Left lung (tissue), 4 donors: ENCODE measurements at regions not wholly inside any gene's neighbourhood (a gene's known extent, or its start where the extent isn't known, plus 50 kb on each side); places are given as distances from the start of the nearest gene placed in this dataset.
A peak's percentile ranks its signal among the peaks of the same experiment; 100 is the strongest.

Source experiments
- ATAC-seq: fragments of 200-7000 bp; cut with Tn5 transposase; one replicate; pipeline ENCODE4 v1.9.1; 2020; ENCODE audit warnings: moderate library complexity
- DNase-seq, 4 donors: peaks; one replicate each; pipeline ENCODE4 v3.0.0-alpha.2; 2013 to 2020
- H3K27ac ChIP-seq, 2 donors: fragments of 200-600 bp; sonication (generic) in 1 of 2; one replicate each; pipeline versions ENCODE4 v1.5.0 to v1.8.0; 2020 to 2021
- H3K27me3 ChIP-seq, 2 donors: fragments of 200-600 bp; sonication (generic) in 1 of 2; one replicate each; pipeline versions ENCODE4 v1.5.0 to v1.8.0; 2020 to 2021
- H3K36me3 ChIP-seq, 2 donors: fragments of 200-600 bp; sonication (generic) in 1 of 2; one replicate each; pipeline versions ENCODE4 v1.5.0 to v1.8.0; 2020 to 2021
- H3K4me1 ChIP-seq, 2 donors: fragments of 200-600 bp; one replicate each; pipeline ENCODE4 v1.8.0; 2021
- H3K4me3 ChIP-seq, 2 donors: fragments of 200-600 bp; sonication (generic) in 1 of 2; one replicate each; pipeline versions ENCODE4 v1.5.0 to v1.8.0; 2020 to 2021; ENCODE audit warnings: mild to moderate bottlenecking in 1 of 2
- H3K9me3 ChIP-seq, 2 donors: fragments of 200-600 bp; sonication (generic) in 1 of 2; one replicate each; pipeline versions ENCODE4 v1.5.0 to v1.8.0; 2020 to 2021
- intact Hi-C, 2 donors: fragments of 100-400 bp; cut with DNase I; formaldehyde crosslinking; loops; one replicate each; pipeline versions ENCODE4 v1.11.2 to v1.14.2; 2022
- TF ChIP-seq, protein P1 (sequence below), 2 donors: fragments of 200-600 bp; sonication (generic) in 1 of 2; IDR thresholded peaks; one replicate each; pipeline versions ENCODE4 v1.5.0 to v1.8.0; 2021; ENCODE audit warnings: antibody characterized with exemption in 2 of 2
- donor health status: DM: no; HTN: yes; CAD: no.
- donor health status: DM: no; HTN: no; CAD: no.

DNA sequence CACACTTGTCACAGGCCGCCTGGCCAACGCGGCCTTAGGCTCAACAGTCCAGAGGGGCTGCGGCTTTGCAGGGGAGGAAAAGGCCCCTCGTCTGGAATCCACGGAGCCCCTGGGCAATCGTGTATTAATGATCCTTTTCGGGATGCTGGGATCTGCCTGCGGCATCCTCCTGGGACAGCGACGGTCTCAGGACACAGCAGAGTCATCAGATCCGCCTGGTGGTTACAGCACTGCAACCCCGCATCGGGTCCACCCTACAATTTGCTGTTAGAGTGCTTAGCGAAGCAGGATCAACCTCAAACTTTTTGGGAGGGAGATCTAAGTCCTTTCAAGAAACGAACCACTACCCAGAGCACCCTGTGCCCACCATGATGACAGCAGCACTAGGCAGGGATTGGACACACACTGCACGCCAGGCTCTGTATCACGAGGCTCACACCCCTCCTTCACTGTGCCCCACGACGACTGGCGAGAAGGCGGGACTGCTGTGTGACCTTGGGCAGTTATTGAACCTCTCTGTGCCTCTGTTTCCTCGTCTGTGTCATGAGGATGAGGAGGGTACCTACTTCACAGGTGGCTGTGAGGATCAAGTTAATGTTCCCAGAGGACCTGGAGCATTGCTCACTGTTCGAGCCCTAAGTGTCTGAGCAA lies 100.4 kb upstream of the COL5A1 start:
- H3K4me1 ChIP-seq = no peaks in the 10 kb centered on the region
- intact Hi-C loops = no loop called here

DNA sequence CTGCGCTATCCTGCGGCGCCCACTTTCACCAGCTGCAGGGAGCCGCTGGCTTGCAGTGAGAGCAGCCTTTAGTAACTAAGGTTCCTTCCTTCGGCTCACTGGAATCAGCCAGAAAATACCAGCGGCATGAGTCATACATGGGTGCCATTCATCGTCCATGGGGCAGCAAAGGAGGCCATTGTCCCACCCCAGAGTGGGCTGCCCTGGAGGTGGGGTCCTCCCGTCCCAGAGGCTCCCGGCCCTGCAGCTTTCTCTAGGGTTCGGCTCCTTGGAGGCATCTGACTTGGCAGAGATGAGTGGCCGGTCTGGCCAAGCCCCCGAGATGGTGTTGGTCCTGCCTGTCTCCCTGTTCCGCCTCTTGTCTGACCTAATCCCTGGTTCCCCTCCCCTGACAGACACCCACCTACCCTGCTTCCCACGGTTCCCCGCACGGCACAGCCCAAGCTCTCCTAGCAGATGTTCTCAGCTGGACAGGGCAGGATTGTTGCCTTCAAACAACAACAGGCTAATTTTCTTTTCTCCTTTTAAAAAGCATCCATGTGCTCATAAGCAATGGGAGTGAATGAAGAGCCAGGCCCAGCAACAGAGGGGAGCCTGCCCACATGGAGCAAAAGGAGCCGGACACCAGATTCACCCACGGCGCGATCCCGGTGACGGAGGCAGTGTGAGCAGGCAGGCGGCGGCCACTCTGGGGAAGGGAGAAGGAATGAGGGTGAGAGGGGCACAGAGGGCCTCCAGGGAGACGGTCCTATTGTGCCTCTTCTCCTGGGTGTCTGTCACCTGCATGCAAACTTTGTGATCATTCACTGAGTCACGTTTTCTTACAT lies 97.0 kb upstream of the COL5A1 start:
- Histone ChIP-seq H3K4me3 (no peak overlapping the region), H3K4me1 (no peaks in the 10 kb centered on the region), H3K9me3 (no peaks in the 10 kb centered on the region), H3K27me3 (peaks cover 0 to 25% of the 10 kb centered on the region in 2 donors), H3K27ac (peak overlapping the region; percentile 50 to 93), H3K36me3 (no peaks in the 10 kb centered on the region)
- TF ChIP-seq, protein P1, sequence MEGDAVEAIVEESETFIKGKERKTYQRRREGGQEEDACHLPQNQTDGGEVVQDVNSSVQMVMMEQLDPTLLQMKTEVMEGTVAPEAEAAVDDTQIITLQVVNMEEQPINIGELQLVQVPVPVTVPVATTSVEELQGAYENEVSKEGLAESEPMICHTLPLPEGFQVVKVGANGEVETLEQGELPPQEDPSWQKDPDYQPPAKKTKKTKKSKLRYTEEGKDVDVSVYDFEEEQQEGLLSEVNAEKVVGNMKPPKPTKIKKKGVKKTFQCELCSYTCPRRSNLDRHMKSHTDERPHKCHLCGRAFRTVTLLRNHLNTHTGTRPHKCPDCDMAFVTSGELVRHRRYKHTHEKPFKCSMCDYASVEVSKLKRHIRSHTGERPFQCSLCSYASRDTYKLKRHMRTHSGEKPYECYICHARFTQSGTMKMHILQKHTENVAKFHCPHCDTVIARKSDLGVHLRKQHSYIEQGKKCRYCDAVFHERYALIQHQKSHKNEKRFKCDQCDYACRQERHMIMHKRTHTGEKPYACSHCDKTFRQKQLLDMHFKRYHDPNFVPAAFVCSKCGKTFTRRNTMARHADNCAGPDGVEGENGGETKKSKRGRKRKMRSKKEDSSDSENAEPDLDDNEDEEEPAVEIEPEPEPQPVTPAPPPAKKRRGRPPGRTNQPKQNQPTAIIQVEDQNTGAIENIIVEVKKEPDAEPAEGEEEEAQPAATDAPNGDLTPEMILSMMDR (IDR thresholded peaks at IDR 0.05) = no peak
- intact Hi-C loops = no loop called here
- DNase-seq (peak in 3 of 4 donors; percentile 38 to 68 (median 65)), ATAC-seq (peak; percentile 34)

More for the DNA sequence above, 100.4 kb upstream of the COL5A1 start:
- Histone ChIP-seq H3K9me3 (no peaks in the 10 kb centered on the region), H3K36me3 (no peaks in the 10 kb centered on the region), H3K27me3 (peaks cover 0 to 27% of the 10 kb centered on the region in 2 donors), H3K27ac (no peak overlapping the region), H3K4me3 (no peak overlapping the region)
- ATAC-seq = no peak
- no peak for DNase-seq
- TF ChIP-seq, protein P1 (IDR thresholded peaks at IDR 0.05) = no peak

DNA sequence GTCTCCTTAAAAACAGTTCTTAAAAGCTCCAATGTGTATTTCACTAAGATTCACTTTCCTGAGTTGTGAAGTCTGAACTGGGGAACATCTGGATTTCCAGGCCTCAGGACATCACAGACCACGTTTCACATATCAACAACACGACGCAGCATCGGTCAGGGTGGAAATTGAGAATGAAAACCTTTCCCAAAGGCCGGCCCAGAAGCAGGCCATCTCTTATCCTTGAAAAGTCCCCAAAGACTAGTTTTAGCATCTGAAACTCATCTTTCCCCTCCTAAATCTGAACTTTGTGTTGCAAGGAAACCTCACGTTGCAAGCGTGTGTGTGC lies 96.4 kb upstream of the COL5A1 start:
- DNase-seq = no peak
- Histone ChIP-seq H3K36me3 (no peaks in the 10 kb centered on the region), H3K27ac (peak overlapping the region; percentile 50 to 93), H3K27me3 (peaks cover 0 to 25% of the 10 kb centered on the region in 2 donors), H3K4me3 (no peak overlapping the region), H3K4me1 (no peaks in the 10 kb centered on the region), H3K9me3 (no peaks in the 10 kb centered on the region)
- TF ChIP-seq, protein P1 (IDR thresholded peaks at IDR 0.05) = no peak
- ATAC-seq = no peak
- intact Hi-C loops = no loop called here

DNA sequence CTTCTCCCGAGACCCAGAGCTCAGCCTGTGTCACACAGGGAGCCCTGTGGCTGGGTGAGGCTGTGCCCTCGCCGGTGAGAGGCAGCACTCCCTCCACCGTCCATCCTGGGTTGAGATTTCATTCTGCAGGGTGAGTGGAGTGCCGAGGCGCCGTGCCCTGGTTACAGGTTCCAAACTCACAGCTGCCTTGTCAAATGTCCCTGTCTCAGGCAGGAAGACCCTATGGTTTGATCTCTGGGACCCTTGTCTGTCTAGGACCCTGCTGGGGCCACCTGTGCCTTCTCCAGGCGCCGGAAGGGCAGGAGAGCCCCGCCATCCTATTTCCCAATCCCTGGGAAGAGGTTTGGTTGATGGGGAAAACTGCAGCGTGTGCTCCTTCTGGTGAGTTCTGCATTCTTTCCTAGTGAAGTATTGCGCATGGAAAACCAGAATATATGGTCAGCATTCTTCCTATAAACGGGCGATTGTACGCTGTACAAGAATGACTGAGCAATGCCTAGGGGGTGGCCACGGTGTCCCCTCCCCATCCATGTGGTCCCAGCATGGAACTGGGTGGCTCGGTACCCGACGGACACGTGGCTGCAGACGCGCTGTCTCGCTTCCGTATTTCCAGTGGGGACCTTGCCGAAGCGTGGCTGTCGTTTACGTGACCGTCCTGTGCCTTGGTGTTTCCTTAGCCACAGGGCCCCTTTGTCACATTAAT lies 95.9 kb upstream of the COL5A1 start:
- peak in 3 of 4 donors; percentile 35 to 60 (median 37) for DNase-seq
- Histone ChIP-seq H3K27me3 (peaks cover 0 to 25% of the 10 kb centered on the region in 2 donors), H3K4me1 (no peaks in the 10 kb centered on the region), H3K4me3 (no peak overlapping the region), H3K36me3 (no peaks in the 10 kb centered on the region), H3K9me3 (no peaks in the 10 kb centered on the region), H3K27ac (peak overlapping the region; percentile 50 to 93)
- intact Hi-C loops = no loop called here
- ATAC-seq = peak; percentile 62
- TF ChIP-seq, protein P1 (IDR thresholded peaks at IDR 0.05) = no peak
